GM19328 (cell line): ENCODE measurements at regions not wholly inside any gene's neighbourhood (a gene's known extent, or its start where the extent isn't known, plus 50 kb on each side); places are given as distances from the start of the nearest gene placed in this dataset.
"Not testable (repeated sequence)": the region's sequence is repeated elsewhere in the genome, so short reads cannot be mapped to it uniquely, and the experiment has no call there.

Source experiments
- ATAC-seq: cut with Tn5 transposase; IDR thresholded peaks from one replicate; pipeline ENCODE4 v1.9.1; 2021; ENCODE audit warnings: mild to moderate bottlenecking, moderate library complexity; ENCODE audit not compliant: unreplicated experiment

- ATAC-seq = no peak
Measured at GRCh38 chr7:156547884-156548561, 92.6 kb upstream of the RNF32 start.

- no peak for ATAC-seq
Measured at GRCh38 chr7:156545979-156546378, 94.6 kb upstream of the RNF32 start.

- ATAC-seq = no peak
Measured at GRCh38 chr7:156544919-156545715, 95.5 kb upstream of the RNF32 start.

- no peak for ATAC-seq
Measured at GRCh38 chr7:156543699-156544598, 96.6 kb upstream of the RNF32 start.

- ATAC-seq = no peak
Measured at GRCh38 chr7:156540619-156541165, 99.9 kb upstream of the RNF32 start.

GRCh38 chr7:156539999-156540398, 100.6 kb upstream of the RNF32 start:
- ATAC-seq = no peak

- ATAC-seq = no peak
Measured at GRCh38 chr7:156537006-156537405, 103.6 kb upstream of the RNF32 start.

- ATAC-seq = no peak
Measured at GRCh38 chr7:156534925-156535324, 105.6 kb upstream of the RNF32 start.

- no peak for ATAC-seq
Measured at GRCh38 chr7:156533964-156534363, 106.6 kb upstream of the RNF32 start.

GRCh38 chr7:156533420-156533819, 107.2 kb upstream of the RNF32 start:
- no peak for ATAC-seq

- ATAC-seq = no peak
Measured at GRCh38 chr7:156532016-156532602, 108.5 kb upstream of the RNF32 start.

- no peak for ATAC-seq
Measured at GRCh38 chr7:156529956-156530355, 110.6 kb upstream of the RNF32 start.

GRCh38 chr7:156527458-156527890, 113.1 kb upstream of the RNF32 start:
- no peak for ATAC-seq

- ATAC-seq = no peak
Measured at GRCh38 chr7:156524818-156525597, 115.6 kb upstream of the RNF32 start.

- ATAC-seq = no peak
Measured at GRCh38 chr7:156523447-156524048, 117.0 kb upstream of the RNF32 start.

- no peak for ATAC-seq
Measured at GRCh38 chr7:156522801-156523200, 117.8 kb upstream of the RNF32 start.

GRCh38 chr7:156519070-156519469, 121.5 kb upstream of the RNF32 start:
- ATAC-seq = no peak

- ATAC-seq = no peak
Measured at GRCh38 chr7:156518466-156518865, 122.1 kb upstream of the RNF32 start.

GRCh38 chr7:156517858-156518257, 122.7 kb upstream of the RNF32 start:
- ATAC-seq = not testable (repeated sequence)
